ACC112 (cell line): ENCODE measurements at regions not wholly inside any gene's neighbourhood (a gene's known extent, or its start where the extent isn't known, plus 50 kb on each side); places are given as distances from the start of the nearest gene placed in this dataset.
"Not testable (repeated sequence)": the region's sequence is repeated elsewhere in the genome, so short reads cannot be mapped to it uniquely, and the experiment has no call there.

ENCODE experiments used
- H2AFZ ChIP-seq: fragments of 200-600 bp; sonication (generic); one replicate; pipeline ENCODE4 v1.6.0; 2017; ENCODE audit warnings: antibody characterized with exemption, low read length; ENCODE audit not compliant: unreplicated experiment
- H3K27ac ChIP-seq: fragments of 200-600 bp; sonication (generic); 2 replicates; pipeline ENCODE4 v1.5.1; 2014; ENCODE audit warnings: low read depth, mild to moderate bottlenecking, antibody characterized with exemption, low read length, moderate library complexity
- H3K27me3 ChIP-seq: fragments of 200-600 bp; sonication (generic); 2 replicates; pipeline ENCODE4 v1.6.1; 2014; ENCODE audit warnings: mild to moderate bottlenecking, antibody characterized with exemption, low read length, moderate library complexity, mixed read lengths; ENCODE audit not compliant: insufficient read depth
- H3K36me3 ChIP-seq: fragments of 200-600 bp; sonication (generic); 2 replicates; pipeline ENCODE4 v1.6.1; 2016; ENCODE audit warnings: mild to moderate bottlenecking, antibody characterized with exemption, low read length, moderate library complexity, mixed read lengths; ENCODE audit not compliant: insufficient read depth
- H3K4me1 ChIP-seq: fragments of 200-600 bp; sonication (generic); one replicate; pipeline ENCODE4 v1.6.1; 2016; ENCODE audit warnings: low read length, mixed read lengths; ENCODE audit not compliant: insufficient read depth, unreplicated experiment, control insufficient read depth
- H3K4me3 ChIP-seq: fragments of 200-600 bp; sonication (generic); 2 replicates; pipeline ENCODE4 v1.5.1; 2014; ENCODE audit warnings: mild to moderate bottlenecking, low read depth, low read length
- H3K79me2 ChIP-seq: fragments of 200-600 bp; sonication (generic); one replicate; pipeline ENCODE4 v1.6.0; 2016; ENCODE audit warnings: low read length; ENCODE audit not compliant: control insufficient read depth, unreplicated experiment, insufficient read depth

DNA sequence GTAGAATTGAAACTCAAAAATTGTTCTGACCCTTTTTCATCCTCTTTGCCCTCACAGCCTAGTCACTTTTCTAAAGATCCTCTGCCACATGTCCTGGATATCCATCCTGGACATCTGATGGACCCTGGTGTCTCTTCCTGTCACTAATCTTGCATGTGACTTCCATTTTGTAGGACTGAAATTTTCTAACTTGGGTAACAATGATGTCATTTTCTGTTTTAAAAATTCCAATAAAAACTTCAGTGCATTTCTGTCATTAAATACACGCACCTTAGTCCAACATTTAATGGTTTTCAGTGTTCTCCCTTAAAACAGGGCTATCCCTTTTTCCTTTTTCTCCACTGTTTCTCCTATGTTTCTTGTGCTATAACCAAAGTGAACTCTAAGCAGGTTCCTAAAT lies 684.9 kb upstream of the ANKRD30A start:
- peaks cover 10% of the 10 kb centered on the region for H3K4me1 ChIP-seq
- H3K36me3 ChIP-seq, result no peaks in the 10 kb centered on the region
- H3K27me3 ChIP-seq, result no peaks in the 10 kb centered on the region

DNA sequence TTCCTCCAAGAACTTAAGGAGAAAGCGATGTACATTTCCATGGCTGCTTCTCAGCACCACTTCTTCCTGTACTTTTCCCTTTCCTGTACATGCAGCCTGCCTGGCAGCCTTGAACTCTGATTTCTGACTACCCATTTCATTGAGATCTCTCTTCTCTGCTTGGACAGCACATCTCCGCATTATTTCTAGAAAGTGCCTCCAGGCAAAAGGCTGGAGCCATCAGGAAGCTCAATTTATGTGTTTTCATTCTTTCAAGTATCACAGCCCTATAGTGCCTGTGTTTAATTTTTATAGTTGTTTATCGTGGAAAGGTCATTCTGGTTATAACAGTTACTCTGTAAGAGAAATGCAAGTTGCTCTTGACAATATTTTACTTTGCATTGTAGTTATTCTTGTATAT lies 688.0 kb upstream of the ANKRD30A start:
- no peak overlapping the region for H3K27ac ChIP-seq
- H3K4me1 ChIP-seq, result peaks cover 6% of the 10 kb centered on the region
- no peaks in the 10 kb centered on the region for H3K27me3 ChIP-seq
- H2AFZ ChIP-seq, result no peak overlapping the region
- no peaks in the 10 kb centered on the region for H3K79me2 ChIP-seq
- H3K36me3 ChIP-seq, result no peaks in the 10 kb centered on the region
- H3K4me3 ChIP-seq, result no peak overlapping the region

More for the DNA sequence above, 684.9 kb upstream of the ANKRD30A start:
- Histone ChIP-seq H3K4me3 (no peak overlapping the region), H3K79me2 (no peaks in the 10 kb centered on the region), H3K27ac (no peak overlapping the region), H2AFZ (no peak overlapping the region)

- H3K4me3 ChIP-seq, result no peak overlapping the region
- H3K79me2 ChIP-seq, result no peaks in the 10 kb centered on the region
- H3K27me3 ChIP-seq, result no peaks in the 10 kb centered on the region
- H3K36me3 ChIP-seq, result no peaks in the 10 kb centered on the region
- no peak overlapping the region for H2AFZ ChIP-seq
- no peaks in the 10 kb centered on the region for H3K4me1 ChIP-seq
- H3K27ac ChIP-seq, result no peak overlapping the region
Measured at GRCh38 chr10:36428507-36428906, 696.9 kb upstream of the ANKRD30A start.

- no peak overlapping the region for H2AFZ ChIP-seq
- no peak overlapping the region for H3K27ac ChIP-seq
- H3K4me3 ChIP-seq, result no peak overlapping the region
- H3K4me1 ChIP-seq, result no peaks in the 10 kb centered on the region
- no peaks in the 10 kb centered on the region for H3K27me3 ChIP-seq
- H3K36me3 ChIP-seq, result no peaks in the 10 kb centered on the region
- no peaks in the 10 kb centered on the region for H3K79me2 ChIP-seq
Measured at GRCh38 chr10:36425131-36425797, 700.1 kb upstream of the ANKRD30A start.

DNA sequence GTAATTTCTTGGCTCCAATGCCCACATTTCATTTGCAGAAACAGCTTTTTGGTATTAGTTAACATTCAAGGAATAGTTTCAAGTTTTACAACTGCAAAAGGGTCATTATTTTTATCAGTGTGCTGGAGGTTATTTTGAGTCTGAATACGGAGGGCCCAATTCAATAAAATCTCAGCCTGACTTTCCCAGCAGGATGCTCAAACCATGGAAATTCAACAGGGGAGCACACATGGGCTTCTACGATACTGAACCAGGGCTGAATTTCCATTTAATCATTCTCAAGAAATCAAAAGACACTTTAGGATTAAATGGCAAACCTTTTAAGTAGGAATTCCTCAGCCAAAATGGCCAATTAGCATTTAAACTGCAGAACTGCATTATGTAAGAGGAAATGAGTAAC lies 700.9 kb upstream of the ANKRD30A start:
- H3K27ac ChIP-seq, result no peak overlapping the region
- no peaks in the 10 kb centered on the region for H3K79me2 ChIP-seq
- no peaks in the 10 kb centered on the region for H3K36me3 ChIP-seq
- no peak overlapping the region for H3K4me3 ChIP-seq
- H3K4me1 ChIP-seq, result no peaks in the 10 kb centered on the region
- no peak overlapping the region for H2AFZ ChIP-seq
- H3K27me3 ChIP-seq, result no peaks in the 10 kb centered on the region

DNA sequence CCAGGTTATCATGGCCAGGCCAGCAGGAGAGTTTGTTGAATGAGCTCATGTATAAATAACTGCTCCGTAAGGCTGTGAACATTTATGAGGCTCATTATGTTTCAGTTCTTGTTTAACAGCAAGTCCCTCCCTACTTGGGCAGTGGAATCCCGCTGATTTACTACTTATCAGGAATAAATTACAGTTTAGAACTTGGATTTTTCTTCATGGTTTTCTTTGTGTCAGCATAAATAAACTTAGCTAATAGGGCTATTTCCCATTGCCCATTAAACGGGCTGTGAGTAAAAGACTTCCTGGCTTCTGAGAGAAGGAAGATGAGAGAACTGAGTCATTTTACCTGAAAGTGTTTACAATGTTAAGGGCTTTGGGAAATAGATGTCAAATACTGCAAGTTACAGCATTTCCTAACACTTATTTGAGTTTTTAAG lies 701.6 kb upstream of the ANKRD30A start:
- H3K4me1 ChIP-seq, result no peaks in the 10 kb centered on the region
- H3K4me3 ChIP-seq, result no peak overlapping the region
- no peaks in the 10 kb centered on the region for H3K36me3 ChIP-seq
- H3K27ac ChIP-seq, result no peak overlapping the region
- no peaks in the 10 kb centered on the region for H3K79me2 ChIP-seq
- H2AFZ ChIP-seq, result no peak overlapping the region
- no peaks in the 10 kb centered on the region for H3K27me3 ChIP-seq

- H3K79me2 ChIP-seq, result no peaks in the 10 kb centered on the region
- H3K27ac ChIP-seq, result no peak overlapping the region
- no peak overlapping the region for H2AFZ ChIP-seq
- no peaks in the 10 kb centered on the region for H3K36me3 ChIP-seq
- no peak overlapping the region for H3K4me3 ChIP-seq
- H3K4me1 ChIP-seq, result no peaks in the 10 kb centered on the region
- no peaks in the 10 kb centered on the region for H3K27me3 ChIP-seq
Measured at GRCh38 chr10:36421992-36422391, 703.4 kb upstream of the ANKRD30A start.

DNA sequence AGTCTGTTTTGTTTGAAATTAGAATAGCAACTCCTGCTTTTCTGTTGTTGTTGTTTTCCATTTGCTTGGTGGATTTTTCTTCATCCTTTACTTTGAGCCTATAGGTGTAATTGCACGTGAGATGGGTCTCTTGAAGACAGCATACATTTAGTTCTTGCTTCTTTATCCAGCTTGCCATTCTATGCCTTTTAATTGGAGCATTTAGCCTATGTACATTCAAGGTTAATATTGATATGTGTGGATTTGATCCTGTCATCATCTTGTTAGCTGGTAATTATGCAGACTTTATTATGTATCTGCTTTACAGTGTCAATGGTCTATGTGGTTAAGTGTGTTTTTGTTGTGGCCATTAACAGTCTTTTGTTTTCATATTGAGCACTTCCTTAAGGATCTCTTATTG lies 708.9 kb upstream of the ANKRD30A start:
- Histone ChIP-seq H2AFZ (no peak overlapping the region), H3K4me3 (no peak overlapping the region), H3K36me3 (no peaks in the 10 kb centered on the region), H3K27ac (no peak overlapping the region), H3K27me3 (no peaks in the 10 kb centered on the region), H3K79me2 (no peaks in the 10 kb centered on the region), H3K4me1 (peaks cover 4% of the 10 kb centered on the region)

- H3K27me3 ChIP-seq, result no peaks in the 10 kb centered on the region
- no peak overlapping the region for H3K27ac ChIP-seq
- H3K4me1 ChIP-seq, result peaks cover 4% of the 10 kb centered on the region
- no peaks in the 10 kb centered on the region for H3K79me2 ChIP-seq
- no peaks in the 10 kb centered on the region for H3K36me3 ChIP-seq
- H3K4me3 ChIP-seq, result no peak overlapping the region
- H2AFZ ChIP-seq, result no peak overlapping the region
Measured at GRCh38 chr10:36412942-36413341, 712.5 kb upstream of the ANKRD30A start.

GRCh38 chr10:36400238-36400637 lies 725.2 kb upstream of the ANKRD30A start:
- not testable (repeated sequence) for H3K79me2 ChIP-seq, H3K27me3 ChIP-seq, H2AFZ ChIP-seq, H3K4me1 ChIP-seq, H3K27ac ChIP-seq, H3K4me3 ChIP-seq, H3K36me3 ChIP-seq

GRCh38 chr10:36393801-36394200 lies 731.6 kb upstream of the ANKRD30A start:
- Histone ChIP-seq H3K4me3 (no peak overlapping the region), H2AFZ (no peak overlapping the region), H3K27ac (no peak overlapping the region), H3K79me2 (no peaks in the 10 kb centered on the region), H3K36me3 (no peaks in the 10 kb centered on the region), H3K4me1 (no peaks in the 10 kb centered on the region), H3K27me3 (no peaks in the 10 kb centered on the region)
